Lung (tissue), 11 donors: ENCODE measurements at regions not wholly inside any gene's neighbourhood (a gene's known extent, or its start where the extent isn't known, plus 50 kb on each side); places are given as distances from the start of the nearest gene placed in this dataset.

Source experiments
- ATAC-seq: fragments of 200-7000 bp; cut with Tn5 transposase; one replicate; pipeline ENCODE4 v1.9.1; 2020; ENCODE audit warnings: moderate number of reproducible peaks; ENCODE audit not compliant: insufficient read depth, low FRiP score
- DNase-seq, 3 donors: peaks; one replicate each; pipeline ENCODE4 v3.0.0-alpha.2; 2013 to 2017
- H3K27ac ChIP-seq, 2 donors: one replicate each; pipeline ENCODE4 v1.5.1; 2013; ENCODE audit warnings: mild to moderate bottlenecking in 2 of 2, moderate library complexity in 2 of 2, control low read depth in 1 of 2, inconsistent platforms in 1 of 2, low read depth in 1 of 2, low read length in 1 of 2
- H3K27me3 ChIP-seq, 3 donors: one replicate each; pipeline ENCODE4 v1.5.1; 2013; ENCODE audit warnings: low read length in 2 of 3; ENCODE audit not compliant: control insufficient read depth in 3 of 3, insufficient read depth in 3 of 3
- H3K36me3 ChIP-seq, 4 donors: one replicate each; pipeline ENCODE4 v1.5.1; 2013; ENCODE audit warnings: low read length in 4 of 4, mild to moderate bottlenecking in 1 of 4, moderate library complexity in 1 of 4; ENCODE audit not compliant: control insufficient read depth in 4 of 4, insufficient read depth in 4 of 4
- H3K4me1 ChIP-seq, 5 donors: one replicate each; pipeline ENCODE4 v1.5.1; 2013; ENCODE audit warnings: low read length in 5 of 5, mild to moderate bottlenecking in 2 of 5, moderate library complexity in 1 of 5; ENCODE audit not compliant: control insufficient read depth in 5 of 5, insufficient read depth in 5 of 5
- H3K4me3 ChIP-seq: one replicate; pipeline ENCODE4 v1.5.1; 2013; ENCODE audit warnings: mild to moderate bottlenecking, control low read depth, moderate library complexity
- H3K9ac ChIP-seq, 2 donors: one replicate each; pipeline ENCODE4 v1.5.1; 2013; ENCODE audit warnings: low read length in 2 of 2, control low read depth in 1 of 2; ENCODE audit not compliant: insufficient read depth in 1 of 2
- H3K9me3 ChIP-seq, 4 donors: one replicate each; pipeline ENCODE4 v1.5.1; 2013; ENCODE audit warnings: low read length in 3 of 4, mild to moderate bottlenecking in 1 of 4, moderate library complexity in 1 of 4; ENCODE audit not compliant: control insufficient read depth in 4 of 4, insufficient read depth in 3 of 4
- CTCF ChIP-seq: IDR thresholded peaks from 2 replicates; pipeline ENCODE4 v1.5.1; 2012; ENCODE audit warnings: mild to moderate bottlenecking; ENCODE audit errors: control extremely low read depth, extremely low read depth
- WGBS, 2 donors: extraction: QIAGEN DNeasy Blood & Tissue Kit; methylation state at CpG; one replicate each; pipeline ENCODE4 v1.1.7; 2013; 5-methylcytosine and 5-hydroxymethylcytosine counted together
- donor health status: control.
- donor health status: control.
- donor health status: Bipolar disorder and iron deficiency.
- donor health status: healthy.
- donor health status: DM: yes; HTN: yes; CAD: no.

DNA sequence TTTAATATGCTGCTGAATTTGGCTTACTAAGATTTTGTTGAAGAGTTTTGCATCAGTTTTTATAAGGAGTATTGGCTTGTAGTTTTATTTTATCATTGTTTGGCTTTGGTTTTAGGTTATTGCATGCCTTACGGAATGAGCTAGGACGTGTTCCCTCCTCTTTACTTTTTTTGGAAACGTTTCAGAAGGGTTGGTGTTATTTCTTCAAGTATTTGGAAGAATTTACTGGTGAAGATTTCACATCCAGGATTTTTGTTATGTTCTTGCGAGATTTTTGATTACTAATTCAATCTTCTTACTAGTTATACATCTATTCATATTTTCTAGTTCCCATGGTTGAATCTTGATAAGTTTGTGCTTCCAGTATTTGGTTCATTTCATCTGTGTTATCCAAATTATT lies 823.2 kb downstream of the SLC6A15 start:
- WGBS, 2 donors = 63 to 73% methylated on average over 4 of the region's 4 CpGs
- peaks cover 0 to 4% (median 0%) of the 10 kb centered on the region in 4 donors for H3K9me3 ChIP-seq

DNA sequence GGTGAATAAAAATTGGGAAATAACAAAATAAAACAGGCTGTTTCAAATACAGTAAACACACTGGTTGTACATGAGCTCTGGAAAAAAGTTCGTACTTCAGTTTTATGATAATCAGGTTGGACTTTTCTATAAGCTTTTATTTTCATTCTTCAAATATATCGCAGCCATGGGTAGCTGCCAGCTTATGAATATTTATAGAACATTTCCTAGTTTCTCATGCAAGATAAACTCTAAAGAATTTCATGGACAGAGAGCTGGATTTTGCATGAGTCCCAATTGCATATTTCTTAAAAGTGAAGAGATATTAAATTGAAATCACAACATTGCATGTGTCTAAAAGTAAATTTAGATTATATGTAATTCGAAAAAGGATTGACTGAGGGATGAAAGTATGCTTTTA lies 827.6 kb downstream of the SLC6A15 start:
- H3K9ac ChIP-seq = no peak overlapping the region

More for the DNA sequence above, 823.2 kb downstream of the SLC6A15 start:
- H3K4me3 ChIP-seq = no peak overlapping the region
- TF ChIP-seq CTCF = no peak
- no peaks in the 10 kb centered on the region for H3K36me3 ChIP-seq
- no peaks in the 10 kb centered on the region for H3K27me3 ChIP-seq
- H3K27ac ChIP-seq = no peak overlapping the region
- DNase-seq (no peak), ATAC-seq (no peak)
- no peaks in the 10 kb centered on the region for H3K4me1 ChIP-seq
- no peak overlapping the region for H3K9ac ChIP-seq

GRCh38 chr12:84079626-84080025 lies 833.0 kb downstream of the SLC6A15 start:
- WGBS, 2 donors = 76 to 100% methylated on average over 1 of the region's 1 CpG
- peaks cover 0 to 12% (median 4%) of the 10 kb centered on the region in 5 donors for H3K4me1 ChIP-seq
- ATAC-seq (no peak), DNase-seq (no peak)
- no peaks in the 10 kb centered on the region for H3K9me3 ChIP-seq
- TF ChIP-seq CTCF = no peak
- H3K36me3 ChIP-seq = no peaks in the 10 kb centered on the region
- no peaks in the 10 kb centered on the region for H3K27me3 ChIP-seq
- no peak overlapping the region for H3K9ac ChIP-seq
- H3K4me3 ChIP-seq = no peak overlapping the region
- no peak overlapping the region for H3K27ac ChIP-seq

More for the DNA sequence above, 827.6 kb downstream of the SLC6A15 start:
- no peaks in the 10 kb centered on the region for H3K4me1 ChIP-seq
- no peaks in the 10 kb centered on the region for H3K9me3 ChIP-seq
- DNase-seq (no peak), ATAC-seq (no peak)
- no peak overlapping the region for H3K27ac ChIP-seq
- no peaks in the 10 kb centered on the region for H3K36me3 ChIP-seq
- no peaks in the 10 kb centered on the region for H3K27me3 ChIP-seq
- 73 to 78% methylated on average over 3 of the region's 3 CpGs for WGBS, 2 donors
- TF ChIP-seq CTCF = no peak
- H3K4me3 ChIP-seq = no peak overlapping the region

- no peaks in the 10 kb centered on the region for H3K9me3 ChIP-seq
- no peak overlapping the region for H3K9ac ChIP-seq
- ATAC-seq (no peak), DNase-seq (peak in 2 of 3 donors; percentile 74 to 78)
- no peak overlapping the region for H3K27ac ChIP-seq
- H3K4me3 ChIP-seq = no peak overlapping the region
- no peaks in the 10 kb centered on the region for H3K36me3 ChIP-seq
- H3K4me1 ChIP-seq = peaks cover 0 to 12% (median 4%) of the 10 kb centered on the region in 5 donors
- no peak for TF ChIP-seq CTCF
- no peaks in the 10 kb centered on the region for H3K27me3 ChIP-seq
Observed at GRCh38 chr12:84077679-84078078, 834.9 kb downstream of the SLC6A15 start.
